ENCODE measurements at regions not wholly inside any gene's neighbourhood (a gene's known extent, or its start where the extent isn't known, plus 50 kb on each side); places are given as distances from the start of the nearest gene placed in this dataset.

GRCh38 chr5:89954916-89955315, 454.6 kb downstream of the CETN3 start:
- TF ChIP-seq CTCF (conservative IDR thresholded peaks at IDR 0.05; ENCODE audit: low read length): no peak
- no peak for TF ChIP-seq EZH2phosphoT487 (IDR thresholded peaks at IDR 0.05; ENCODE audit: borderline replicate concordance, low read depth, low read length)

Data from OCI-LY7 (cell line).